DND-41 (cell line): ENCODE measurements at regions not wholly inside any gene's neighbourhood (a gene's known extent, or its start where the extent isn't known, plus 50 kb on each side); places are given as distances from the start of the nearest gene placed in this dataset.

Experiments
- EZH2 ChIP-seq: IDR thresholded peaks from 3 replicates; pipeline ENCODE4 v1.6.1; 2012; ENCODE audit warnings: borderline replicate concordance, low read depth, mild to moderate bottlenecking, moderate library complexity, low read length, inconsistent platforms; ENCODE audit not compliant: severe bottlenecking
- TF ChIP-seq, protein P1 (sequence below): IDR thresholded peaks from 2 replicates; pipeline ENCODE4 v1.5.1; 2012; ENCODE audit warnings: borderline replicate concordance, low read length, moderate library complexity, mild to moderate bottlenecking; ENCODE audit not compliant: poor library complexity, severe bottlenecking; ENCODE audit errors: extremely low read depth

DNA sequence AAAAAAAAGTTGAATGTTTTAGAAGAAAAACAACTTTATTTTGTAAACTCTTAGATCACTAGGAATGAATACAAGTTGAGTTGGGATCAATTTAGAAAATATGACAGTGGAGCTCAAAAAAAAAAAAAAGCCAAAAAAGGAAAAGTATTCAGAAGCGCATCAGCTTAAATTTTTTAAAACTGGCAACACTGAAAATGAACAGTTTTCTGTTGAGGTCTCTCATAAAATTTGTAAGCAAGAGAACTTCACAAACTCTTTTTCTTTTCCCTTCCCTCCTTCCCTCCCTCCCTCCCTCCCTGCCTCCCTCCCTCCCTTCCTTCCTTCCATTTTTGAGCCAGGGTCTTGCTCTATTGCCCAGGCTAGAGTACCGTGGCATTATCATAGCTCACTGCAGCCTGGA, 143.9 kb downstream of the B3GNT2 start:
- no peak for TF ChIP-seq EZH2
- TF ChIP-seq, protein P1, sequence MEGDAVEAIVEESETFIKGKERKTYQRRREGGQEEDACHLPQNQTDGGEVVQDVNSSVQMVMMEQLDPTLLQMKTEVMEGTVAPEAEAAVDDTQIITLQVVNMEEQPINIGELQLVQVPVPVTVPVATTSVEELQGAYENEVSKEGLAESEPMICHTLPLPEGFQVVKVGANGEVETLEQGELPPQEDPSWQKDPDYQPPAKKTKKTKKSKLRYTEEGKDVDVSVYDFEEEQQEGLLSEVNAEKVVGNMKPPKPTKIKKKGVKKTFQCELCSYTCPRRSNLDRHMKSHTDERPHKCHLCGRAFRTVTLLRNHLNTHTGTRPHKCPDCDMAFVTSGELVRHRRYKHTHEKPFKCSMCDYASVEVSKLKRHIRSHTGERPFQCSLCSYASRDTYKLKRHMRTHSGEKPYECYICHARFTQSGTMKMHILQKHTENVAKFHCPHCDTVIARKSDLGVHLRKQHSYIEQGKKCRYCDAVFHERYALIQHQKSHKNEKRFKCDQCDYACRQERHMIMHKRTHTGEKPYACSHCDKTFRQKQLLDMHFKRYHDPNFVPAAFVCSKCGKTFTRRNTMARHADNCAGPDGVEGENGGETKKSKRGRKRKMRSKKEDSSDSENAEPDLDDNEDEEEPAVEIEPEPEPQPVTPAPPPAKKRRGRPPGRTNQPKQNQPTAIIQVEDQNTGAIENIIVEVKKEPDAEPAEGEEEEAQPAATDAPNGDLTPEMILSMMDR, result no peak
